ENCODE measurements at regions not wholly inside any gene's neighbourhood (a gene's known extent, or its start where the extent isn't known, plus 50 kb on each side); places are given as distances from the start of the nearest gene placed in this dataset.

DNA sequence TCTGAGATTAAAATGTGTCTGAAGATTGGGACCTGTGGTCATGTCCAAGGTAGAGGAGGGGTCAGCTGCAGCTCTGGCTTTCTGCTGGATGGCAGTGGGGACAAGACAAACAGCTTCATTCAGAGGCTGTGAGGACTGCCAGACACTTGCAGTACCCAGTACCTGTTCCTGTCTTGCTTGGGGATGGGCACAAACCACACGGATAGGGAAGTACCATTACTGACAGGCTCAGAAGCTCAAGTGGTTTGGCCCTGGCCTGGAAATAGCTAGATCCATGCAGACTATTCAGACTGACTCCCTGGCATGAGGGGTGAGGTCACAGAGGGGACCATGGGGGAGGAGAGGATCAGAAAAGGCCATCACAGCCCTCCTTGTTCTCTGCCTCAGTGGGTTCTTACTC, 56.0 kb upstream of the COMTD1 start:
- TF ChIP-seq, protein P1, sequence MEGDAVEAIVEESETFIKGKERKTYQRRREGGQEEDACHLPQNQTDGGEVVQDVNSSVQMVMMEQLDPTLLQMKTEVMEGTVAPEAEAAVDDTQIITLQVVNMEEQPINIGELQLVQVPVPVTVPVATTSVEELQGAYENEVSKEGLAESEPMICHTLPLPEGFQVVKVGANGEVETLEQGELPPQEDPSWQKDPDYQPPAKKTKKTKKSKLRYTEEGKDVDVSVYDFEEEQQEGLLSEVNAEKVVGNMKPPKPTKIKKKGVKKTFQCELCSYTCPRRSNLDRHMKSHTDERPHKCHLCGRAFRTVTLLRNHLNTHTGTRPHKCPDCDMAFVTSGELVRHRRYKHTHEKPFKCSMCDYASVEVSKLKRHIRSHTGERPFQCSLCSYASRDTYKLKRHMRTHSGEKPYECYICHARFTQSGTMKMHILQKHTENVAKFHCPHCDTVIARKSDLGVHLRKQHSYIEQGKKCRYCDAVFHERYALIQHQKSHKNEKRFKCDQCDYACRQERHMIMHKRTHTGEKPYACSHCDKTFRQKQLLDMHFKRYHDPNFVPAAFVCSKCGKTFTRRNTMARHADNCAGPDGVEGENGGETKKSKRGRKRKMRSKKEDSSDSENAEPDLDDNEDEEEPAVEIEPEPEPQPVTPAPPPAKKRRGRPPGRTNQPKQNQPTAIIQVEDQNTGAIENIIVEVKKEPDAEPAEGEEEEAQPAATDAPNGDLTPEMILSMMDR (IDR thresholded peaks at IDR 0.05): no peak
- no peak for TF ChIP-seq EZH2 (IDR thresholded peaks at IDR 0.05; ENCODE audit: borderline replicate concordance, insufficient read depth, low read depth, low read length, poor library complexity, severe bottlenecking)
